GM12878 (cell line): ENCODE measurements at regions not wholly inside any gene's neighbourhood (a gene's known extent, or its start where the extent isn't known, plus 50 kb on each side); places are given as distances from the start of the nearest gene placed in this dataset.

Experiments used
- ATF7 ChIP-seq: fragments of 450-650 bp; IDR thresholded peaks from 2 replicates; pipeline ENCODE4 v1.6.1; 2016; ENCODE audit warnings: low read depth, mild to moderate bottlenecking
- BHLHE40 ChIP-seq, 2 experiments: fragments of 450-650 bp in 1 of 2; IDR thresholded peaks; 2 replicates each; pipeline ENCODE4 v1.6.1; 2011 to 2017; ENCODE audit warnings: low read depth in 2 of 2, borderline replicate concordance in 1 of 2, improper control_type of control experiment in 1 of 2, low read length in 1 of 2, mild to moderate bottlenecking in 1 of 2
- CEBPB ChIP-seq, 2 experiments: fragments of 150-350 bp in 1 of 2; IDR thresholded peaks; 2 replicates each; pipeline ENCODE4 v1.6.1; 2012 to 2014; ENCODE audit warnings: low read depth in 2 of 2, low read length in 2 of 2, borderline replicate concordance in 1 of 2, inconsistent platforms in 1 of 2
- DPF2 ChIP-seq: fragments of 450-650 bp; IDR thresholded peaks from 2 replicates; pipeline ENCODE4 v1.6.1; 2017; ENCODE audit warnings: mild to moderate bottlenecking
- JUND ChIP-seq: IDR thresholded peaks from 2 replicates; pipeline ENCODE4 v1.6.1; 2012; ENCODE audit warnings: low read depth, mild to moderate bottlenecking, low read length, improper control_type of control experiment, moderate library complexity
- MEF2B ChIP-seq: fragments of 450-650 bp; IDR thresholded peaks from 2 replicates; pipeline ENCODE4 v1.6.1; 2018; ENCODE audit warnings: mild to moderate bottlenecking, moderate library complexity; ENCODE audit not compliant: partially characterized antibody, poor library complexity, severe bottlenecking
- POLR2AphosphoS5 ChIP-seq: IDR thresholded peaks from 2 replicates; pipeline ENCODE4 v1.6.1; 2011; ENCODE audit warnings: mild to moderate bottlenecking, low read length, inconsistent platforms
- TF ChIP-seq, protein P1 (sequence below): IDR thresholded peaks from 2 replicates; pipeline ENCODE4 v1.6.1; 2012; ENCODE audit warnings: low read depth, low read length, improper control_type of control experiment
- TF ChIP-seq, protein P2 (sequence below): fragments of 450-650 bp; IDR thresholded peaks from 2 replicates; pipeline ENCODE4 v1.6.1; 2017; ENCODE audit warnings: borderline replicate concordance
- TF ChIP-seq, protein P3 (sequence below): fragments of 450-650 bp; IDR thresholded peaks from 2 replicates; pipeline ENCODE4 v1.6.1; 2017; ENCODE audit warnings: low read depth, mild to moderate bottlenecking, moderate library complexity

DNA sequence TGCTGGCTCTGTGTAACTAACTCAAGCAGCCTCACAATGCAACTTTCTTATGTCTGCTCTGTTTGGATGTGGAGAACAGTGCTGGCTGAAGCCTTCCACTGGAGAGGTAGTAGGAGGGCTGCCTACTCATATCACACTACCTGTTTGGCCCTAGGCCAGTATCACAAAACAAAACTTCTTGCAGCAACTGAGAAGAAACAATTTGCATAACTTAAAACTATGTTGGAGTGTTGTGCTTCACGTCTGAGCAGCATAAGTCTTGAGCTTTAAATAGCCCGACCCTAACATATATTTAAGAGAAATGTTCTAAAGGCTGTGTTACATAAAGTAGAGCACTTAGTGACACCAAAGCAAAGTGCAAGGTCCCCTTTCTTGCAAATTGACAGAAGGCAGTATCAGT lies 204.9 kb upstream of the ACVR2A start (continued):
- TF ChIP-seq BHLHE40 (IDR thresholded peaks at IDR 0.05; ENCODE audit: borderline replicate concordance in 1 of 2, low read depth in 2 of 2, low read length in 1 of 2) (peak; percentile 23 to 54; a peak in 2 of 4 replicates), JUND (peak; percentile 74; the same call in 1 of the 2 replicates), CEBPB (IDR thresholded peaks at IDR 0.05; ENCODE audit: borderline replicate concordance in 1 of 2, low read depth in 2 of 2, low read length in 2 of 2) (no peak), DPF2 (peak; percentile 34; the same call in 1 of the 2 replicates), POLR2AphosphoS5 (peak; percentile 50; the same call in 1 of the 2 replicates), MEF2B (peak; percentile 37), ATF7 (peak; percentile 29; the same call in 1 of the 2 replicates)
- TF ChIP-seq, protein P1, sequence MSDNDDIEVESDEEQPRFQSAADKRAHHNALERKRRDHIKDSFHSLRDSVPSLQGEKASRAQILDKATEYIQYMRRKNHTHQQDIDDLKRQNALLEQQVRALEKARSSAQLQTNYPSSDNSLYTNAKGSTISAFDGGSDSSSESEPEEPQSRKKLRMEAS, result no peak
- TF ChIP-seq, protein P2, sequence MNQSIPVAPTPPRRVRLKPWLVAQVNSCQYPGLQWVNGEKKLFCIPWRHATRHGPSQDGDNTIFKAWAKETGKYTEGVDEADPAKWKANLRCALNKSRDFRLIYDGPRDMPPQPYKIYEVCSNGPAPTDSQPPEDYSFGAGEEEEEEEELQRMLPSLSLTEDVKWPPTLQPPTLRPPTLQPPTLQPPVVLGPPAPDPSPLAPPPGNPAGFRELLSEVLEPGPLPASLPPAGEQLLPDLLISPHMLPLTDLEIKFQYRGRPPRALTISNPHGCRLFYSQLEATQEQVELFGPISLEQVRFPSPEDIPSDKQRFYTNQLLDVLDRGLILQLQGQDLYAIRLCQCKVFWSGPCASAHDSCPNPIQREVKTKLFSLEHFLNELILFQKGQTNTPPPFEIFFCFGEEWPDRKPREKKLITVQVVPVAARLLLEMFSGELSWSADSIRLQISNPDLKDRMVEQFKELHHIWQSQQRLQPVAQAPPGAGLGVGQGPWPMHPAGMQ, result no peak
- TF ChIP-seq, protein P3, sequence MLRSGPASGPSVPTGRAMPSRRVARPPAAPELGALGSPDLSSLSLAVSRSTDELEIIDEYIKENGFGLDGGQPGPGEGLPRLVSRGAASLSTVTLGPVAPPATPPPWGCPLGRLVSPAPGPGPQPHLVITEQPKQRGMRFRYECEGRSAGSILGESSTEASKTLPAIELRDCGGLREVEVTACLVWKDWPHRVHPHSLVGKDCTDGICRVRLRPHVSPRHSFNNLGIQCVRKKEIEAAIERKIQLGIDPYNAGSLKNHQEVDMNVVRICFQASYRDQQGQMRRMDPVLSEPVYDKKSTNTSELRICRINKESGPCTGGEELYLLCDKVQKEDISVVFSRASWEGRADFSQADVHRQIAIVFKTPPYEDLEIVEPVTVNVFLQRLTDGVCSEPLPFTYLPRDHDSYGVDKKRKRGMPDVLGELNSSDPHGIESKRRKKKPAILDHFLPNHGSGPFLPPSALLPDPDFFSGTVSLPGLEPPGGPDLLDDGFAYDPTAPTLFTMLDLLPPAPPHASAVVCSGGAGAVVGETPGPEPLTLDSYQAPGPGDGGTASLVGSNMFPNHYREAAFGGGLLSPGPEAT, result peak; percentile 30; the same call in 1 of the 2 replicates
